ENCODE measurements at regions not wholly inside any gene's neighbourhood (a gene's known extent, or its start where the extent isn't known, plus 50 kb on each side); places are given as distances from the start of the nearest gene placed in this dataset.

DNA sequence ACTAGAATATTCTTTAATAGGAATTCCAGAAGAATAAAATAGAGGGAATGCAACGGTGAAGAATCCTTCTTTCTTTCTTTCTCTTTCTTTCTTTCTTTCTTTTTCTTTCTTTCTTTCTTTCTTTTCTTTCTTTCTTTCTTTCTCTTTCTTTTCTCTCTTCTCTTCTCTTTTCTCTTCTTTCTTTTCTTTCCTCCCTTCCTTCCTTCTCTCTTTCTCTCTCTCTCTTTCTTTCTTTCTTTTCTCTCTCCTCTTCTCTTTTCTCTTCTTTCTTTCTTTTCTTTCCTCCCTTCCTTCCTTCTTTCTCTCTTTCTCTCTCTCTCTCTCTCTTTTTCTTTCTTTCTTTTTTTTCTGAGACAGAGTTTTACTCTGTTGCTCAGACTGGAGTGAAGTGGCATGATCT is 160.8 kb upstream of the PRICKLE1 start:
- ChIA-PET SMC1A (ENCODE audit: uncharacterized antibody, unreplicated experiment) (no interaction called here), RAD21 (ENCODE audit: unreplicated experiment) (no interaction called here), POLR2A (no interaction called here), CTCF (no interaction called here)
- no peak overlapping the region for H2AFZ ChIP-seq (ENCODE audit: control insufficient read depth, low read depth, low read length)
- TF ChIP-seq MYB (IDR thresholded peaks at IDR 0.05; ENCODE audit: borderline replicate concordance, low read depth, low read length) (no peak), REST (IDR thresholded peaks at IDR 0.05; ENCODE audit: low read depth, low read length) (no peak), ETV6 (conservative IDR thresholded peaks at IDR 0.05 in 1 of 2, IDR thresholded peaks at IDR 0.05 in 1 of 2; ENCODE audit: borderline replicate concordance in 1 of 2, low read depth in 1 of 2) (no peak), NFXL1 (IDR thresholded peaks at IDR 0.05; ENCODE audit: borderline replicate concordance) (no peak), NR2C2 (IDR thresholded peaks at IDR 0.05; ENCODE audit: borderline replicate concordance, control insufficient read depth, insufficient read length, low read depth) (no peak), KLF5 (IDR thresholded peaks at IDR 0.05; ENCODE audit: partially characterized antibody) (no peak), RUNX3 (IDR thresholded peaks at IDR 0.05; ENCODE audit: low read length) (no peak), CREM (IDR thresholded peaks at IDR 0.05; ENCODE audit: low read depth) (no peak), KDM1A (IDR thresholded peaks at IDR 0.05; ENCODE audit: borderline replicate concordance) (no peak), ASH2L (IDR thresholded peaks at IDR 0.05; ENCODE audit: borderline replicate concordance, low read depth) (no peak), MYC (IDR thresholded peaks at IDR 0.05; ENCODE audit: insufficient read depth, insufficient read length, insufficient replicate concordance, low read length, severe bottlenecking) (no peak), CUX1 (IDR thresholded peaks at IDR 0.05; ENCODE audit: insufficient replicate concordance, low read depth, low read length) (no peak), ZNF384 (IDR thresholded peaks at IDR 0.05; ENCODE audit: borderline replicate concordance, low read depth, low read length) (no peak), NR2C1 (IDR thresholded peaks at IDR 0.05) (no peak)
- TF ChIP-seq, protein P1, sequence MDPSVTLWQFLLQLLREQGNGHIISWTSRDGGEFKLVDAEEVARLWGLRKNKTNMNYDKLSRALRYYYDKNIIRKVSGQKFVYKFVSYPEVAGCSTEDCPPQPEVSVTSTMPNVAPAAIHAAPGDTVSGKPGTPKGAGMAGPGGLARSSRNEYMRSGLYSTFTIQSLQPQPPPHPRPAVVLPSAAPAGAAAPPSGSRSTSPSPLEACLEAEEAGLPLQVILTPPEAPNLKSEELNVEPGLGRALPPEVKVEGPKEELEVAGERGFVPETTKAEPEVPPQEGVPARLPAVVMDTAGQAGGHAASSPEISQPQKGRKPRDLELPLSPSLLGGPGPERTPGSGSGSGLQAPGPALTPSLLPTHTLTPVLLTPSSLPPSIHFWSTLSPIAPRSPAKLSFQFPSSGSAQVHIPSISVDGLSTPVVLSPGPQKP (IDR thresholded peaks at IDR 0.05; ENCODE audit: low read depth, low read length), result no peak
- H3K36me3 ChIP-seq (ENCODE audit: control insufficient read depth in 2 of 2, insufficient read depth in 2 of 2, low read length in 1 of 2), result no peaks in the 10 kb centered on the region
- no peaks in the 10 kb centered on the region for H3K27me3 ChIP-seq (replicated peaks in 1 of 2; ENCODE audit: control insufficient read depth in 2 of 2, insufficient read depth in 2 of 2, low read length in 1 of 2)
- FAIRE-seq, result no peak
- peaks cover 4% of the 10 kb centered on the region; the same call in 2 of the 3 replicates for H3K9me3 ChIP-seq (replicated peaks; ENCODE audit: control insufficient read depth, insufficient read depth, low read length)
- intact Hi-C loops (cut with micrococcal nuclease; ENCODE audit: unreplicated experiment), result no loop called here
- H3K4me1 ChIP-seq (ENCODE audit: control insufficient read depth, insufficient read depth, low read length), result no peaks in the 10 kb centered on the region
- no peak overlapping the region for H3K9ac ChIP-seq (ENCODE audit: control insufficient read depth, insufficient read depth, low read length)
- no peak overlapping the region for H3K27ac ChIP-seq (ENCODE audit: control insufficient read depth, insufficient read depth)
- no peak for ATAC-seq
- no TSS peak for BruUV-seq (replicated peaks)
- H3K79me2 ChIP-seq (ENCODE audit: control insufficient read depth, insufficient read depth, low read length), result no peaks in the 10 kb centered on the region
- no peak for DNase-seq (ENCODE audit: low read depth, low spot score)
- no peak overlapping the region for H3K4me2 ChIP-seq (ENCODE audit: control insufficient read depth, insufficient read depth)
- H4K20me1 ChIP-seq (ENCODE audit: control insufficient read depth, insufficient read depth), result no peaks in the 10 kb centered on the region
- H3K4me3 ChIP-seq, result no peak overlapping the region
- WGBS (ENCODE audit: insufficient coverage, insufficient replicate concordance, low lambda C conversion rate, missing lambda C conversion rate), result 6% methylated on average over 1 of the region's 1 CpG
- in situ Hi-C loops (cut with MboI), result no loop called here

Data from GM12878 (cell line).